Body of pancreas (tissue), 4 donors: ENCODE measurements at regions not wholly inside any gene's neighbourhood (a gene's known extent, or its start where the extent isn't known, plus 50 kb on each side); places are given as distances from the start of the nearest gene placed in this dataset.

ENCODE experiments used
- CTCF ChIP-seq, 7 experiments: fragments of 450-650 bp in 4 of 7; fragments of 200-600 bp in 3 of 7; sonication (generic) in 3 of 7; IDR thresholded peaks; one replicate each; pipeline ENCODE4 v1.5.1; 2016 to 2019; ENCODE audit warnings: antibody characterized with exemption in 7 of 7
- POLR2A ChIP-seq, 3 donors: fragments of 450-650 bp; IDR thresholded peaks; one replicate each; pipeline ENCODE4 v1.6.1; 2016; ENCODE audit warnings: antibody characterized with exemption in 3 of 3, mild to moderate bottlenecking in 2 of 3

GRCh38 chr5:105816961-105817360, 1853.8 kb downstream of the EFNA5 start:
- TF ChIP-seq CTCF (IDR thresholded peaks at IDR 0.05) (no peak), POLR2A (IDR thresholded peaks at IDR 0.05) (no peak)
